ENCODE measurements at regions not wholly inside any gene's neighbourhood (a gene's known extent, or its start where the extent isn't known, plus 50 kb on each side); places are given as distances from the start of the nearest gene placed in this dataset.

GRCh38 chr9:1954238-1954637, 60.9 kb upstream of the SMARCA2 start:
- TF ChIP-seq CTCF (IDR thresholded peaks at IDR 0.05; ENCODE audit: extremely low read depth in 1 of 2, insufficient read depth in 1 of 2, low read depth in 1 of 2, low read length in 2 of 2), result no peak
- TF ChIP-seq EZH2 (IDR thresholded peaks at IDR 0.05; ENCODE audit: borderline replicate concordance, low read depth, low read length, severe bottlenecking), result no peak
- no peak for TF ChIP-seq JUN (IDR thresholded peaks at IDR 0.05; ENCODE audit: borderline replicate concordance, insufficient read depth, insufficient read length, low read depth)
- no peak for TF ChIP-seq POLR2A (IDR thresholded peaks at IDR 0.05; ENCODE audit: low read depth, low read length)
- no peak for TF ChIP-seq POLR2AphosphoS5 (IDR thresholded peaks at IDR 0.05; ENCODE audit: insufficient read depth, low read depth, low read length)
- TF ChIP-seq, protein P1, sequence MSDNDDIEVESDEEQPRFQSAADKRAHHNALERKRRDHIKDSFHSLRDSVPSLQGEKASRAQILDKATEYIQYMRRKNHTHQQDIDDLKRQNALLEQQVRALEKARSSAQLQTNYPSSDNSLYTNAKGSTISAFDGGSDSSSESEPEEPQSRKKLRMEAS (IDR thresholded peaks at IDR 0.05; ENCODE audit: insufficient read depth, insufficient read length), result no peak
- TF ChIP-seq FOS (IDR thresholded peaks at IDR 0.05; ENCODE audit: borderline replicate concordance, insufficient read depth, low read length), result no peak
- no peak for TF ChIP-seq MYC (IDR thresholded peaks at IDR 0.05; ENCODE audit: low read depth, low read length)

All from endothelial cell of umbilical vein (primary cell).